ENCODE measurements at regions not wholly inside any gene's neighbourhood (a gene's known extent, or its start where the extent isn't known, plus 50 kb on each side); places are given as distances from the start of the nearest gene placed in this dataset.

DNA sequence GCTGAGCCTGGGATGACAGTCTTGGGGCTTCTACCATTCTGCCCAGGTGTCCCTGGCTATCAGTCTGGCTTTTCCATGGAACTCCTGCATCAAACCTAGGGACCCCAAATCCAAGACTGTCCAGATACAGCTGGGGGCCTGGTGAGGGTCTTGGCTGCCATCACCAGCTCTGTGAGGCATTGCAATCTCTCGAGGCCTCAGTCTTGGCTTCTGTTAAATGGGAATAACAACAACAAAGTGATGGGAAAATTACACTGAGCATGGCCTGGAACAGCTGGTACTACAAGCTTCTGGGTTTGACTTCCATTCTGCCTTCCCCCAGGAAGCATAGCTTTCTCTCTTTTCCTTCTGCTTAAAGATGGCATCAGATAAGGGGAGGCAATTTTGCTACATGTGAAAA lies 50.0 kb upstream of the LCTL start:
- Mint-ChIP-seq H3K4me3 (no peak overlapping the region), H3K36me3 (no peaks in the 10 kb centered on the region), H3K27ac (peak overlapping the region in 2 of 8 donors; percentile 32 to 66), H3K27me3 (peaks cover 13 to 14% of the 10 kb centered on the region in 2 donors), H3K9me3 (no peaks in the 10 kb centered on the region), H3K4me1 (peaks cover 0 to 4% (median 0%) of the 10 kb centered on the region in 3 donors)
- no peak for DNase-seq
- Histone ChIP-seq H3K27me3 (ENCODE audit: insufficient read depth, low read length, poor library complexity, severe bottlenecking) (no peaks in the 10 kb centered on the region), H3K4me3 (ENCODE audit: low read length) (no peak overlapping the region), H3K4me1 (ENCODE audit: insufficient read depth, low read length) (peaks cover 3% of the 10 kb centered on the region), H3K27ac (ENCODE audit: low read depth, low read length) (no peak overlapping the region), H3K9me3 (ENCODE audit: low read length) (no peaks in the 10 kb centered on the region), H3K36me3 (ENCODE audit: insufficient read depth, low read length) (no peaks in the 10 kb centered on the region)
- ChIA-PET POLR2A (no interaction called here), CTCF (no interaction called here)

DNA sequence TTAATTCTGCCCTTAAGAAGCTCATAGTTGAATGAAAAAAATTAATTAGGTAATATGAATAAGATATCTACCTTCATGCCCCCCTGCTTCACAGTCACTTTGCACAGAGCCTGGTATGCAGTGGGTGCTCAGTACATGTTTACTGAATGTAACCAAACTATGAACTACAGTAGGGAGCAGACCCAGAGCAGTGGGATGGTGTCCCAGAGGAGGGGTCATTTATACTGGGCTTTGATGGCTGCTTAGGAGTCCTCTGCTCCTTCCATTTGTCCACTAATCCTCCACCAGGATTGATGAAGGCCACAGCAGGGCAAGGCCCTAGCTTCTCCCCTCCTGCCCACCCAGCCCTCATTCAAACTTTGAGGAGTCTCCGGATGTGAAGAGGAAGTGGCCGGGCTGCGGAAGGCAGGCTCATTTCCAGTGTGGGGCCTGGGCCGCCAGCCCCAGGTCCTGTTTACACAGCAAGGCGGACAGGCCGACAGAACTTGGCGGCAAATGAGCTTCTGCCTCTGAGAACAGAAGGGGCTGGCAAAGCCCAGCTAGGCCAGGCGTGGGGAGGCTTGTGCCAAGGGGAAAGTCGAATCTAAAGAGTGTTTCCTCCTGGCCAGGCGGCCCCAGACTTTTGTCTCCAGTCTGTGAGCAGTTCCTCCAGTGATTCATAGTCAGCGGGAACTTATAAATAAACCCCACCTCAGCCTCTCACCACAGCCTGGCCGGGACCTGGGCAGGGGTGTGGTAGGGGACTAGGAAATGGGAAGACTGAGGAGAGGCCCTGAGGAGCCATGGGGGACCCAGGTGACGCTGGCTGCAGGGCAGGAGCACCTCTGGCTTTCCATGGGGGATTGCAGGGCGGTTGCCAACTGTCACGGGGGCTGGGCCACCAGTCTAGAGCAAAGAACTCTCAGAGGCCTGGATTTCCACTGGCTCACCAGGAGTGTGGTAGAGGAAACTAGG lies 51.6 kb upstream of the LCTL start:
- no peak for DNase-seq
- POLR2A ChIA-PET: no interaction called here

DNA sequence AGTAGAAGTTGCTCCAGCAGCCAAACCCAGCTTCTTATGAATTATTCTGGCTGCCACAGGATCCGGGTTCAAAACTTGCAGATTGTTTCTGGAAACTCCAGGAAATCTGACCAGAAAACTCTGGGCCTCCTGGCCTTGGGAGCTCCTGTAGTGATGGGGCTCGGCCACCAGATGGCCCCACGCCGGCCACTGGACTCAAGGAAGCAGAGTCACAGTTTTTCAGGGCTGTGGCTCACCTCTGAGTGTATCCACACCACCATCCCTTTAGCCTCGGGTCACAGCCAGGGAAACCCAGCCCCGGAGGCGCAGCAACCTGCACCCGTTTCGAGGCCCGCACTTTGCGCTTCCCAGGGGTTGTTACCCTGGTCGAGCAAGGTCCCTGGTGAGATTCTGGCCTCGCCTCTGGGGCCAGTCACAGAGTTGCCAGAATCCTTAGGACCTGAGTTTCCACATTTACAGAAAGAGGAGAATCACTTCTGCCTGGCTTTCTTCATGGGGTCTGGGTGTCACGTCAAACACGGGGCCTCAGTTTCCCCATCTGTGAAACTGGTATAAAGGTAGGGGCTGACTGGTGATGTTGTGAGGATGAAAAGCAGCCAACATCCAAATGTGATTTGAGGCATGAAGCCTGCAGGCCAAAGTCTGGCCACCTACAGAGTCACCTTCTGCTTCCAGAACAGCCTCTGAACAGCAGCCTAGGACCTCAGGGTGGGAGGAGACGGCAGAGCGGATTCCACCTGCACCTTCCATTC lies 53.5 kb upstream of the LCTL start:
- CTCF ChIA-PET: interaction anchor here (0.8 to 1.2 kb wide), 5 partner anchors 10 to 159 kb away, joined by 3 to 5 read pairs (median 4); no protein-coding TSS in a partner anchor

More for the DNA sequence above, 51.6 kb upstream of the LCTL start:
- Histone ChIP-seq H3K27ac (ENCODE audit: low read depth, low read length) (peak overlapping the region; percentile 16), H3K4me3 (ENCODE audit: low read length) (no peak overlapping the region), H3K27me3 (ENCODE audit: insufficient read depth, low read length, poor library complexity, severe bottlenecking) (no peaks in the 10 kb centered on the region), H3K36me3 (ENCODE audit: insufficient read depth, low read length) (no peaks in the 10 kb centered on the region), H3K4me1 (ENCODE audit: insufficient read depth, low read length) (peaks cover 3% of the 10 kb centered on the region), H3K9me3 (ENCODE audit: low read length) (no peaks in the 10 kb centered on the region)
- Mint-ChIP-seq H3K9me3 (no peaks in the 10 kb centered on the region), H3K4me1 (peaks cover 0 to 4% (median 0%) of the 10 kb centered on the region in 3 donors), H3K36me3 (no peaks in the 10 kb centered on the region), H3K27me3 (peaks cover 18 to 20% of the 10 kb centered on the region in 2 donors), H3K4me3 (no peak overlapping the region), H3K27ac (peak overlapping the region in 1 of 8 donors; percentile 70)
- CTCF ChIA-PET: no interaction called here

DNA sequence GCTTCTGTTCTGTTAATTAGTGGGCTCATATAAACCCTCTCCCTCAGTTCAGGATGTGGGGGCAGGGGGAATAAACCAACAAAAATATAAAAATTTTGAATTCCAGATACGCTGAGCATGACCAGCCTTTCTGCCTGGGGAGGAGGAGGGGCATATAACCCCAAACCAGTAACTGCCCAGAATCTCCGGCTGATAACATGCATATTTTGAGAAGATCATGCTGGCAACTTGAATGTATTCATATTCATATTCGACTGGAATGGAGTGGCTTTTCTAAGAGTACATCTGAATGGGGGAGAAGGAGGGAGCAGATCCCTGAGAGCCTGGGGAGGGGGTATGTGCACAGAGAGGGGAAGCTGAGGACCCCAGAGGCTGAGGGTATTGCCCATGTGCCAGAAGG lies 54.5 kb upstream of the LCTL start:
- H3K27ac ChIP-seq (ENCODE audit: low read depth, low read length): no peak overlapping the region
- no peaks in the 10 kb centered on the region for H3K9me3 Mint-ChIP-seq
- ChIA-PET POLR2A (no interaction called here), CTCF (interaction anchor here (0.7 kb wide), 1 partner anchor 17 kb away, joined by 3 read pairs; no protein-coding TSS in a partner anchor)
- H3K4me1 Mint-ChIP-seq: no peaks in the 10 kb centered on the region
- H3K4me1 ChIP-seq (ENCODE audit: insufficient read depth, low read length): no peaks in the 10 kb centered on the region
- DNase-seq: no peak
- no peaks in the 10 kb centered on the region for H3K36me3 Mint-ChIP-seq
- H3K4me3 ChIP-seq (ENCODE audit: low read length): no peak overlapping the region
- H3K27ac Mint-ChIP-seq: no peak overlapping the region
- no peaks in the 10 kb centered on the region for H3K27me3 ChIP-seq (ENCODE audit: insufficient read depth, low read length, poor library complexity, severe bottlenecking)
- peaks cover 23 to 39% of the 10 kb centered on the region in 2 donors for H3K27me3 Mint-ChIP-seq
- no peak overlapping the region for H3K4me3 Mint-ChIP-seq
- H3K36me3 ChIP-seq (ENCODE audit: insufficient read depth, low read length): no peaks in the 10 kb centered on the region
- no peaks in the 10 kb centered on the region for H3K9me3 ChIP-seq (ENCODE audit: low read length)

More for the DNA sequence above, 53.5 kb upstream of the LCTL start:
- Mint-ChIP-seq H3K27ac (no peak overlapping the region), H3K27me3 (peaks cover 23 to 36% of the 10 kb centered on the region in 2 donors), H3K36me3 (no peaks in the 10 kb centered on the region), H3K4me3 (no peak overlapping the region), H3K4me1 (no peaks in the 10 kb centered on the region), H3K9me3 (no peaks in the 10 kb centered on the region)
- peak in 1 of 5 donors; percentile 20 for DNase-seq
- no peak overlapping the region for H3K4me3 ChIP-seq (ENCODE audit: low read length)
- no peaks in the 10 kb centered on the region for H3K27me3 ChIP-seq (ENCODE audit: insufficient read depth, low read length, poor library complexity, severe bottlenecking)
- POLR2A ChIA-PET: no interaction called here
- H3K4me1 ChIP-seq (ENCODE audit: insufficient read depth, low read length): no peaks in the 10 kb centered on the region
- H3K9me3 ChIP-seq (ENCODE audit: low read length): no peaks in the 10 kb centered on the region
- H3K36me3 ChIP-seq (ENCODE audit: insufficient read depth, low read length): no peaks in the 10 kb centered on the region
- no peak overlapping the region for H3K27ac ChIP-seq (ENCODE audit: low read depth, low read length)

DNA sequence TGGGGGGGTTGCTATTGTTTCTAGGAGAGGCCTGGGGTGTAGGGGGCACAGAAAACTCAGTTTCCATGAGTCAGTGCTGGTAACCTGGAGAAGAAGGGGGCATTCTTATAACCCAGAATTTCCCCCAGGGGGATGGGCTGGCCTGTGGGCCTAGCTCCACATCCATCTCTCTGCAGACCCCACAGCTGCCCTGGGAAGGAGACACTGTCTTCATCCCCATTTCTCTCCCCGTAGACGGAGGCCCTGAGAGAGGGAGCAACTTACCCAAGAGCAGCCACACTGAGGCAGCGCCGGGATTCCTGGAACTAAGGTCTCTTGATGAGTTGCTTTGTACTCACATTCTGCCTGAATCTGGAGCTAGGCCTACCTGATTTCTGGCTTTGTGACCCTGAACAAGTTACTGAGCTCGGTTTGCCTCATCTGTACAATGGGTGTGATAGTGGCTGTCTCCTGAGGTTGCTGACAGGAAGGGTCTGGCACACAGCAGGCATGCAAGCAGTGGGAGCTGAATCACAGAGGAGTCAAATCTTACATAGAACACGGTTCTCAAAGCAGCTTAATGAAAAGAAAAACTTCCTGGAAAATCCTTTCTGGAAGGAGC lies 55.0 kb upstream of the LCTL start:
- no peaks in the 10 kb centered on the region for H3K36me3 Mint-ChIP-seq
- no peak overlapping the region for H3K4me3 Mint-ChIP-seq
- no peaks in the 10 kb centered on the region for H3K9me3 ChIP-seq (ENCODE audit: low read length)
- H3K27me3 Mint-ChIP-seq: peaks cover 23 to 39% of the 10 kb centered on the region in 2 donors
- no peak for DNase-seq
- no peaks in the 10 kb centered on the region for H3K27me3 ChIP-seq (ENCODE audit: insufficient read depth, low read length, poor library complexity, severe bottlenecking)
- no peak overlapping the region for H3K27ac Mint-ChIP-seq
- ChIA-PET POLR2A (no interaction called here), CTCF (interaction anchor here (0.7 kb wide), 1 partner anchor 17 kb away, joined by 3 read pairs; no protein-coding TSS in a partner anchor)
- no peaks in the 10 kb centered on the region for H3K4me1 ChIP-seq (ENCODE audit: insufficient read depth, low read length)
- peak overlapping the region; percentile 65 for H3K27ac ChIP-seq (ENCODE audit: low read depth, low read length)
- no peaks in the 10 kb centered on the region for H3K36me3 ChIP-seq (ENCODE audit: insufficient read depth, low read length)
- no peaks in the 10 kb centered on the region for H3K4me1 Mint-ChIP-seq
- no peak overlapping the region for H3K4me3 ChIP-seq (ENCODE audit: low read length)
- H3K9me3 Mint-ChIP-seq: no peaks in the 10 kb centered on the region

DNA sequence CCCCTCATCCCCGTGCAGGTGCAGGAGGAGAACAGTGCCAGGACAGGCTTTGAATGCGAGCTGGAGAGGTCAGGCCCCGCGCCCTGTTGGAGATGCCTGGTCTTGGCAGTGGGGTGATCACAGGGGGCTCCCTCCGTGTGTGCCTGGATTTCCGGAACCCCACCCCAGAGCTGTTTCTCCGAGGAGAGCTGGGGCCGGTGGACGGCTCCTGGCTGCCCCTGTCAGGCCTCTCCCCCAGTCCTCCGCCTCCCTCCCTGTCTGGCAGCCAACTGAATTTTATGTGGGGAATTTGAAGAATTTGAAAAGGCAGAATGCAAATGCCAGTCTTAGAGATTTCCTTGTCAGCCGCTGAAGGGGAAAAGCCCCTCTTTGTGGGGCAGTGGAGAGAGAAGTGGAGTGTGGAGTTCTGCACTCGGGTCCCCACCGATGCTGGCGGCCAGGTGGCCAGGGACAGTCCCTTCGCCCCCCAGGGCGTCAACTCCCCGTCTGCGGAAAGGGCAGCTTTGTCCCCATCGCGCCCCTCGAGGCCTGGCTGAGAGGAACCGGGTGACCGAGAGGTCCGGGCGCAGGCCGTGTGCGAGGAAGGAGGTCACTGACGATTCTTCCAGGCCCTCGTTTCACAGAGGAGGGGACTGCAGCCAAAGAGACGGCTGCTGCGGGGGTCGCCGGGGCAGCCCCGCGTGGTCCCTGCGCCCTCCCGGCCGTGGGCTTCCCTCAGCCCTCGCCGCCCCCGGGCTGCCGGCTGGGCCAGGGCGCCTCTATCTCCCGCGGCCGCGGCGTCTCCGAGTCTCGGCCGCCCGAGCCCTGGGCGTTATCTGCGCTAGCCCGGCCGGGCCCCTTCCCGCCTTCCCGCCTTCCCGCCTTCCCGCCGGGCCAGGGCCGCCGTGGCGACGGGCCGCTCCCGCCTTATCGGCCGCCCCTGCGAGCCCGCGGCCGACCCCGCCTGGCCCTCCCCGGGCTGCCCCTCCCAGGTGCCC lies 56.0 kb upstream of the LCTL start:
- no peak overlapping the region for H3K27ac Mint-ChIP-seq
- no peaks in the 10 kb centered on the region for H3K36me3 ChIP-seq (ENCODE audit: insufficient read depth, low read length)
- no peak for DNase-seq
- peak overlapping the region; percentile 65 for H3K27ac ChIP-seq (ENCODE audit: low read depth, low read length)
- no peaks in the 10 kb centered on the region for H3K36me3 Mint-ChIP-seq
- no peaks in the 10 kb centered on the region for H3K4me1 Mint-ChIP-seq
- ChIA-PET CTCF (no interaction called here), POLR2A (no interaction called here)
- H3K27me3 Mint-ChIP-seq: peaks cover 23 to 39% of the 10 kb centered on the region in 2 donors
- H3K9me3 Mint-ChIP-seq: no peaks in the 10 kb centered on the region
- no peak overlapping the region for H3K4me3 ChIP-seq (ENCODE audit: low read length)
- no peaks in the 10 kb centered on the region for H3K27me3 ChIP-seq (ENCODE audit: insufficient read depth, low read length, poor library complexity, severe bottlenecking)
- H3K9me3 ChIP-seq (ENCODE audit: low read length): no peaks in the 10 kb centered on the region
- no peaks in the 10 kb centered on the region for H3K4me1 ChIP-seq (ENCODE audit: insufficient read depth, low read length)
- H3K4me3 Mint-ChIP-seq: no peak overlapping the region

DNA sequence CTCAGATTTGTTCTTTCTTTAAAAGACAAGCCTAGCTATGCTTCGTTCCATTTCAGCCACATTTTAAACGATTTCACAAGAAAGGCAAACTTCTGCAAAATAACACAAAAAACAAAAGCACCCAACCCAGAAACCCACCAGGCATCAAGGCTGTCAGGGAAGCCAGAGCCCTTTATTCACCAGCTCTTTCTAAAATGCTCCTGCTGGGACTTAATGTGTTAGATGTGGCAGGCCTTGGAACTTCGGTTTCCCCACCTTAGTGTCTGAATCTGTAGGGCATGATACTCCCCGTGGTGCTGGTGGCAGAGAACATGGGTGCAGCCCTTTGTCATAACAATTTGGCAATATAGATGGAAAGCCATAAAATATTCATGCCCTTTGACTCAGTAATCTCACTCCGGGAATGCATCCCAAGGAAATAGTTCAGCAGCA lies 56.8 kb upstream of the LCTL start:
- ChIA-PET CTCF (interaction anchor here (1.1 kb wide), 1 partner anchor 93 kb away, joined by 3 read pairs; no protein-coding TSS in a partner anchor), POLR2A (no interaction called here)
- Mint-ChIP-seq H3K27me3 (peaks cover 21 to 39% of the 10 kb centered on the region in 2 donors), H3K9me3 (no peaks in the 10 kb centered on the region), H3K4me3 (no peak overlapping the region), H3K4me1 (no peaks in the 10 kb centered on the region), H3K27ac (no peak overlapping the region), H3K36me3 (no peaks in the 10 kb centered on the region)
- Histone ChIP-seq H3K4me3 (ENCODE audit: low read length) (no peak overlapping the region), H3K36me3 (ENCODE audit: insufficient read depth, low read length) (no peaks in the 10 kb centered on the region), H3K27me3 (ENCODE audit: insufficient read depth, low read length, poor library complexity, severe bottlenecking) (no peaks in the 10 kb centered on the region), H3K4me1 (ENCODE audit: insufficient read depth, low read length) (no peaks in the 10 kb centered on the region), H3K27ac (ENCODE audit: low read depth, low read length) (no peak overlapping the region), H3K9me3 (ENCODE audit: low read length) (no peaks in the 10 kb centered on the region)
- DNase-seq: no peak

All from CD8-positive, alpha-beta memory T cell (primary cell).